Thoracic aorta (tissue), 2 donors: ENCODE measurements at regions not wholly inside any gene's neighbourhood (a gene's known extent, or its start where the extent isn't known, plus 50 kb on each side); places are given as distances from the start of the nearest gene placed in this dataset.
"Not testable (repeated sequence)": the region's sequence is repeated elsewhere in the genome, so short reads cannot be mapped to it uniquely, and the experiment has no call there.

ENCODE experiments used
- ATAC-seq: fragments of 150-250 bp; one replicate; pipeline ENCODE4 v1.8.0; 2017; ENCODE audit warnings: low read depth; ENCODE audit not compliant: insufficient number of reproducible peaks, low FRiP score
- DNase-seq: peaks from one replicate; pipeline ENCODE4 v3.0.0-alpha.2; 2020; ENCODE audit warnings: low spot score
- H3K27ac ChIP-seq, 2 donors: fragments of 200-600 bp; sonication (generic); 1 replicate in 1 of 2; 2 replicates in 1 of 2; pipeline ENCODE4 v1.5.1; 2016; ENCODE audit warnings: mild to moderate bottlenecking in 2 of 2, moderate library complexity in 2 of 2
- H3K27me3 ChIP-seq: fragments of 200-600 bp; sonication (generic); replicated peaks from 2 replicates; pipeline ENCODE4 v1.6.0; 2016; ENCODE audit warnings: mild to moderate bottlenecking; ENCODE audit not compliant: insufficient read depth
- H3K36me3 ChIP-seq: fragments of 200-600 bp; sonication (generic); one replicate; pipeline ENCODE4 v1.5.1; 2016
- H3K4me1 ChIP-seq, 2 donors: fragments of 200-600 bp; sonication (generic); 1 replicate in 1 of 2; 2 replicates in 1 of 2; pipeline versions ENCODE4 v1.5.1 to v1.6.0; 2016; ENCODE audit warnings: low read depth in 2 of 2, mild to moderate bottlenecking in 1 of 2; ENCODE audit not compliant: control insufficient read depth in 1 of 2
- H3K4me3 ChIP-seq: fragments of 200-600 bp; sonication (generic); 2 replicates; pipeline ENCODE4 v1.5.1; 2016; ENCODE audit warnings: mild to moderate bottlenecking
- H3K9me3 ChIP-seq: fragments of 200-600 bp; sonication (generic); 2 replicates; pipeline ENCODE4 v1.5.1; 2016
- TF ChIP-seq, protein P1 (sequence below): fragments of 200-600 bp; sonication (generic); IDR thresholded peaks from one replicate; pipeline ENCODE4 v1.5.1; 2019; ENCODE audit warnings: antibody characterized with exemption

DNA sequence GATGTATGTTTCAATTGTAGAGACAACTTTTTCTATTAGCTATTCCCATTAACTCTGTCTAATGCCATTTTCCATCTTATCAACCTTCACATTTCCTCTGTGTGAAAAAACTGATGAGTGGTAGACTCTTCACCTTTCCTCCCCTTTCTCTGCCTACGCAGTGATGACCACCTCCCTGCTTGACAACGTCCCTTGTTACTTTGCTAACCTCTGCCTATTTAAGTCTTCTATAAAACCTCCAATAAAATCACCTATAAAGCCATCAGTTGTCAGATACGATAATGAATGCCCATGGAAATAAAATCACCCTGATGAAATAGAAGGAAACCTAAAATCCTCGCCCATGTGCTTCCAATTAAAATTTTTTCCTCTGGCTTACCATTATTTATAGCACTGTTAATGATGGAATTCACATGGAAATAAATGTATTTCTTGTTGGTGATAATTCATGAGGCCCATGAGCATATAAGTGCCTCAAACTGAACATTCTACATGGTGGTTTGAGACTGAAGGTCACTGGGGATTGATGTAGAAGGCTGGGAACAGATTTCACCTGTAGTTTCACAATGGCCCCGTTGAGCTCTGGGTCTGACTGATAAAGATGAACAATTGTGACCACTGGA is 1454.0 kb upstream of the SEL1L start:
- TF ChIP-seq, protein P1, sequence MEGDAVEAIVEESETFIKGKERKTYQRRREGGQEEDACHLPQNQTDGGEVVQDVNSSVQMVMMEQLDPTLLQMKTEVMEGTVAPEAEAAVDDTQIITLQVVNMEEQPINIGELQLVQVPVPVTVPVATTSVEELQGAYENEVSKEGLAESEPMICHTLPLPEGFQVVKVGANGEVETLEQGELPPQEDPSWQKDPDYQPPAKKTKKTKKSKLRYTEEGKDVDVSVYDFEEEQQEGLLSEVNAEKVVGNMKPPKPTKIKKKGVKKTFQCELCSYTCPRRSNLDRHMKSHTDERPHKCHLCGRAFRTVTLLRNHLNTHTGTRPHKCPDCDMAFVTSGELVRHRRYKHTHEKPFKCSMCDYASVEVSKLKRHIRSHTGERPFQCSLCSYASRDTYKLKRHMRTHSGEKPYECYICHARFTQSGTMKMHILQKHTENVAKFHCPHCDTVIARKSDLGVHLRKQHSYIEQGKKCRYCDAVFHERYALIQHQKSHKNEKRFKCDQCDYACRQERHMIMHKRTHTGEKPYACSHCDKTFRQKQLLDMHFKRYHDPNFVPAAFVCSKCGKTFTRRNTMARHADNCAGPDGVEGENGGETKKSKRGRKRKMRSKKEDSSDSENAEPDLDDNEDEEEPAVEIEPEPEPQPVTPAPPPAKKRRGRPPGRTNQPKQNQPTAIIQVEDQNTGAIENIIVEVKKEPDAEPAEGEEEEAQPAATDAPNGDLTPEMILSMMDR = no peak
- Histone ChIP-seq H3K27me3 (no peaks in the 10 kb centered on the region), H3K36me3 (no peaks in the 10 kb centered on the region), H3K9me3 (no peaks in the 10 kb centered on the region), H3K4me1 (no peaks in the 10 kb centered on the region), H3K4me3 (no peak overlapping the region), H3K27ac (no peak overlapping the region)
- ATAC-seq (no peak), DNase-seq (no peak)

DNA sequence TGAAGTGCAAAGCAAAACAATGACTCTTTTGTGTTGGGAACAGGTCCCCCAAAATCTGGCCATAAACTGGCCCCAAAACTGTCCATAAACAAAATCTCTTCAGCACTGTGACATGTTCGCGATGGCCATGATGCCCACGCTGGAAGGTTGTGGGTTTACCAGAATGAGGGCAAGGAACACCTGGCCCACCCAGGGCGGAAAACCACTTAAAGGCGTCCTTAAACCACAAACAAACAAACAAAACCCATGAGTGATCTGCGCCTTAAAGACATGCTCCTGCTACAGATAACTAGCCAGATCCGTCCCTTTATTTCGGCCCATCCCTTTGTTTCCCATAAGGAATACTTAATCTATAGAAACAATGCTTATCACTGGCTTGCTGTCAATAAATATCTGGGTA is 1460.9 kb upstream of the SEL1L start:
- not testable (repeated sequence) for DNase-seq, H3K9me3 ChIP-seq

GRCh38 chr14:82999802-83000201 is 1466.1 kb upstream of the SEL1L start:
- Histone ChIP-seq H3K9me3 (no peaks in the 10 kb centered on the region), H3K36me3 (no peaks in the 10 kb centered on the region), H3K4me1 (no peaks in the 10 kb centered on the region), H3K4me3 (no peak overlapping the region), H3K27ac (no peak overlapping the region), H3K27me3 (no peaks in the 10 kb centered on the region)
- no peak for ATAC-seq
- DNase-seq = no peak
- TF ChIP-seq, protein P1 = no peak

More for the DNA sequence above, 1460.9 kb upstream of the SEL1L start:
- not testable (repeated sequence) for H3K4me1 ChIP-seq, H3K27ac ChIP-seq, H3K4me3 ChIP-seq, ATAC-seq, H3K36me3 ChIP-seq, H3K27me3 ChIP-seq

DNA sequence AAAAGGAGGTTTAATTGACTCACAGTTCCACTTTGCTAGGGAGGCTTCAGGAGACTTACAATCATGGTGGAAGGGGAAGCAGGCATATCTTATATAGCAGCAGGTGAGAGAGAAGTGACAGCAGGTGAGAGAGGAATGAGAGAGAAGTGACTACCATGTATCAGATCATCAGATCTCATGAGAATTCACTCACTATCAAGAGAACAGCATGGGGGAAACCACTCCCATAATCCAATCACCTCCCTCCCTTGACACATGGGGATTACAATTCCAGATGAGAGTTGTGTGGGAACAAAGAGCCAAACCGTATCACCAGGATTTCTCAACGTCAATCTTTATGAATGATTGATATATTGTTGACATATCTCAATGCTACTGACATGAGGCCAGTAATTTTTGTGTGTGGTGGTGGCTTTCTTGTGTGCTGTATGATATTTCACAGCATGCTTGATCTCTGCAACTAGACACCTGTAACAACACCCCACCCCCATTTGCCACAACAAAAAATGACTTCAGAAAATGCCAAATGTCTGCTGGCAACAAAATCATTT is 1470.9 kb upstream of the SEL1L start:
- H3K9me3 ChIP-seq = no peaks in the 10 kb centered on the region
- H3K27ac ChIP-seq = no peak overlapping the region
- no peak overlapping the region for H3K4me3 ChIP-seq
- DNase-seq = no peak
- no peaks in the 10 kb centered on the region for H3K27me3 ChIP-seq
- ATAC-seq = no peak
- TF ChIP-seq, protein P1 = no peak
- H3K36me3 ChIP-seq = no peaks in the 10 kb centered on the region
- no peaks in the 10 kb centered on the region for H3K4me1 ChIP-seq

GRCh38 chr14:83006121-83006670 is 1472.5 kb upstream of the SEL1L start:
- Histone ChIP-seq H3K27ac (no peak overlapping the region), H3K27me3 (no peaks in the 10 kb centered on the region), H3K9me3 (no peaks in the 10 kb centered on the region), H3K4me3 (no peak overlapping the region), H3K36me3 (no peaks in the 10 kb centered on the region), H3K4me1 (no peaks in the 10 kb centered on the region)
- ATAC-seq (no peak), DNase-seq (no peak)
- TF ChIP-seq, protein P1 = no peak

DNA sequence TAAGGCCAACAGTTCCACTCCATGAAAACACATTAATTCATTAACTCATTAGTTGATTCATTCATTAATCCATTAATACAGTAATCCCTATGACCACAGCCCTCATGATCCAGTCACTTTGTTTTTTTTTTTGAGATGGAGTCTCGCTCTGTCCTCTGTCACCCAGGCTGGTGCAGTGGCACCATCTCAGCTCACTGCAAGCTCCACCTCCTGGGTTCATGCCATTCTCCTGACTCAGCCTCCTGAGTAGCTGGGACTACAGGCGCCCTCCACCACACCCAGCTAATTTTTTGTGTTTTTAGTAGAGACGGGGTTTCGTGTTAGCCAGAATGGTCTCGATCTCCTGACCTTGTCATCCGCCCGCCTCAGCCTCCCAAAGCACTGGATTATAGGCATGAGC is 1473.4 kb upstream of the SEL1L start:
- not testable (repeated sequence) for H3K36me3 ChIP-seq, H3K9me3 ChIP-seq, H3K4me3 ChIP-seq, H3K4me1 ChIP-seq, DNase-seq, ATAC-seq, H3K27me3 ChIP-seq, H3K27ac ChIP-seq
